ENCODE measurements at regions not wholly inside any gene's neighbourhood (a gene's known extent, or its start where the extent isn't known, plus 50 kb on each side); places are given as distances from the start of the nearest gene placed in this dataset.
"Not testable (repeated sequence)": the region's sequence is repeated elsewhere in the genome, so short reads cannot be mapped to it uniquely, and the experiment has no call there.

DNA sequence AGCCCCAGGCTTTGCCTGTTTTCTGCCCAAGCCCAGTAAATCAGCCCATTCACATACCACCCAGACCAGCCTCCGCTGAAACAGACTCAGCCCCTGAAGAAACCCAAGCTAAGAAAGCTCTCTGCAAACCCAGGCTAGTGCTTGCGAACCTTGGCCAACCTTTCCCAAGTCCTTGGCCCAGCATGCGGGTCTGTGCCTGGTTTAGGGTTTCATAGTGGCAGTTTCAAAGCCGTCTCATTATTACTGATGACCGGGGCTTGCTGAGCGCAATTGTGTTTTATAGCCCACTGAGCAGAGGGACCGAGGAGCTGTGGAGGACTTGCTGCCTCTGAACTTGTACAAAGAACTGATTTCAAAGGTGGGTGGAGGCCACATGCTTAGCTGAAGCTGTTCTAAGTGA is 584.3 kb downstream of the BNC2 start:
- TF ChIP-seq CTCF (IDR thresholded peaks at IDR 0.05; ENCODE audit: low read depth, low read length) = no peak
- no peak for DNase-seq (ENCODE audit: low read depth, low spot score)
- in situ Hi-C loops (cut with HindIII; ENCODE audit: low sequenced_read_pairs) = no loop called here
- no peak overlapping the region for H3K4me3 ChIP-seq (ENCODE audit: low read depth, low read length)

- TF ChIP-seq CTCF (IDR thresholded peaks at IDR 0.05; ENCODE audit: low read depth, low read length) = no peak
- no peak overlapping the region for H3K4me3 ChIP-seq (ENCODE audit: low read depth, low read length)
- in situ Hi-C loops (cut with HindIII; ENCODE audit: low sequenced_read_pairs) = no loop called here
- no peak for DNase-seq (ENCODE audit: low read depth, low spot score)
Observed at GRCh38 chr9:16289639-16290038, 580.8 kb downstream of the BNC2 start.

- H3K4me3 ChIP-seq (ENCODE audit: low read depth, low read length) = no peak overlapping the region
- no peak for TF ChIP-seq CTCF (IDR thresholded peaks at IDR 0.05; ENCODE audit: low read depth, low read length)
- DNase-seq (ENCODE audit: low read depth, low spot score) = no peak
- in situ Hi-C loops (cut with HindIII; ENCODE audit: low sequenced_read_pairs) = no loop called here
Observed at GRCh38 chr9:16290169-16290568, 580.3 kb downstream of the BNC2 start.

- in situ Hi-C loops (cut with HindIII; ENCODE audit: low sequenced_read_pairs) = no loop called here
Observed at GRCh38 chr9:16291921-16292320, 578.5 kb downstream of the BNC2 start.

GRCh38 chr9:16293610-16294009 is 576.9 kb downstream of the BNC2 start:
- TF ChIP-seq CTCF (IDR thresholded peaks at IDR 0.05; ENCODE audit: low read depth, low read length) = no peak
- in situ Hi-C loops (cut with HindIII; ENCODE audit: low sequenced_read_pairs) = no loop called here
- H3K4me3 ChIP-seq (ENCODE audit: low read depth, low read length) = no peak overlapping the region
- DNase-seq (ENCODE audit: low read depth, low spot score) = no peak

More at GRCh38 chr9:16291921-16292320, 578.5 kb downstream of the BNC2 start:
- no peak overlapping the region for H3K4me3 ChIP-seq (ENCODE audit: low read depth, low read length)
- no peak for DNase-seq (ENCODE audit: low read depth, low spot score)
- TF ChIP-seq CTCF (IDR thresholded peaks at IDR 0.05; ENCODE audit: low read depth, low read length) = no peak

- in situ Hi-C loops (cut with HindIII; ENCODE audit: low sequenced_read_pairs) = no loop called here
- DNase-seq (ENCODE audit: low read depth, low spot score) = peak; percentile 22
- no peak overlapping the region for H3K4me3 ChIP-seq (ENCODE audit: low read depth, low read length)
- no peak for TF ChIP-seq CTCF (IDR thresholded peaks at IDR 0.05; ENCODE audit: low read depth, low read length)
Observed at GRCh38 chr9:16294133-16294770, 576.2 kb downstream of the BNC2 start.

DNA sequence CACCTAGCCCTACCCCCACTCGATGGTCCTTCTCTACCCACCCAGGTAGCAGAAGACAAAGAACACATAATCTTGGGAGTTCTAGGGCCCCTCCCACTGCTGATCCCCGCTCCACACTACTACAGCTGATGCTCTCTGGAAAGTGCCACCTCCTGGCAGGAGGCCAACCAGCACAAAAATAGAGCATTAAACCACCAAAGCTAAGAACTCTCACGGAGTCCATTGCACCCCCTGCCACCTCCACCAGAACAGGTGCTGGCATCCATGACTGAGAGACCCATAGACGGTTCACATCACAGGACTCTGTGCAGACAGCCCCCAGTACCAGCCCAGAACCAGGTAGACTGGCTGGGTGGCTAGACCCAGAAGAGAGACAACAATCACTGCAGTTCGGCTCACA is 575.5 kb downstream of the BNC2 start:
- H3K4me3 ChIP-seq (ENCODE audit: low read depth, low read length); in situ Hi-C loops (cut with HindIII; ENCODE audit: low sequenced_read_pairs); DNase-seq (ENCODE audit: low read depth, low spot score): not testable (repeated sequence)

GRCh38 chr9:16299368-16299767 is 571.1 kb downstream of the BNC2 start:
- H3K4me3 ChIP-seq (ENCODE audit: low read depth, low read length); in situ Hi-C loops (cut with HindIII; ENCODE audit: low sequenced_read_pairs); DNase-seq (ENCODE audit: low read depth, low spot score): not testable (repeated sequence)

Data from astrocyte of the spinal cord (primary cell).